Kidney (tissue), 13 donors: ENCODE measurements at regions not wholly inside any gene's neighbourhood (a gene's known extent, or its start where the extent isn't known, plus 50 kb on each side); places are given as distances from the start of the nearest gene placed in this dataset.

Experiments
- DNase-seq, 5 donors: peaks; one replicate each; pipeline ENCODE4 v3.0.0-alpha.2; 2013 to 2020
- FAIRE-seq: peaks from 2 replicates; lab custom pipeline; 2012; peaks lifted over from hg19 to GRCh38; lab: Jason Lieb, UNC
- H3K27ac ChIP-seq, 2 donors: one replicate each; pipeline ENCODE4 v1.7.0; 2013; ENCODE audit warnings: low read depth in 2 of 2, low read length in 2 of 2, inconsistent platforms in 1 of 2
- H3K27me3 ChIP-seq: one replicate; pipeline ENCODE4 v1.7.1; 2013; ENCODE audit warnings: low read length, inconsistent platforms; ENCODE audit not compliant: control insufficient read depth, insufficient read depth
- H3K36me3 ChIP-seq, 3 donors: one replicate each; pipeline versions ENCODE4 v1.7.0 to v1.7.1; 2013; ENCODE audit warnings: low read length in 3 of 3, control low read depth in 1 of 3, inconsistent platforms in 1 of 3; ENCODE audit not compliant: insufficient read depth in 3 of 3, control insufficient read depth in 2 of 3
- H3K4me1 ChIP-seq, 3 donors: one replicate each; pipeline versions ENCODE4 v1.7.0 to v1.7.1; 2013; ENCODE audit warnings: low read length in 3 of 3, inconsistent platforms in 1 of 3, low read depth in 1 of 3; ENCODE audit not compliant: control insufficient read depth in 2 of 3, insufficient read depth in 2 of 3
- H3K4me3 ChIP-seq, 3 donors: one replicate each; pipeline versions ENCODE4 v1.7.0 to v1.8.1; 2013; ENCODE audit warnings: low read length in 3 of 3, control low read depth in 1 of 3, inconsistent platforms in 1 of 3
- H3K9ac ChIP-seq, 3 donors: one replicate each; pipeline versions ENCODE4 v1.7.0 to v1.7.1; 2013; ENCODE audit warnings: low read length in 3 of 3, control low read depth in 1 of 3, inconsistent platforms in 1 of 3
- H3K9me3 ChIP-seq, 3 donors: one replicate each; pipeline versions ENCODE4 v1.7.0 to v1.7.1; 2013; ENCODE audit warnings: low read length in 3 of 3, control low read depth in 1 of 3, inconsistent platforms in 1 of 3; ENCODE audit not compliant: control insufficient read depth in 2 of 3, insufficient read depth in 1 of 3
- CTCF ChIP-seq: IDR thresholded peaks from 3 replicates; pipeline ENCODE4 v1.5.1; 2012; ENCODE audit warnings: mild to moderate bottlenecking, moderate library complexity, borderline replicate concordance; ENCODE audit not compliant: insufficient read depth; ENCODE audit errors: extremely low read depth
- intact Hi-C: fragments of 100-400 bp; cut with DNase I; formaldehyde crosslinking; loops from one replicate; pipeline ENCODE4 v1.11.1; 2022
- donor health status: control.
- donor health status: control.
- donor health status: control.
- donor health status: control.
- donor health status: control.
- donor health status: DM: yes; HTN: yes; CAD: no.
- donor health status: Normal renal cell carcinoma (clear cell type).

- Histone ChIP-seq H3K27ac (no peak overlapping the region), H3K4me3 (no peak overlapping the region), H3K27me3 (no peaks in the 10 kb centered on the region), H3K4me1 (no peaks in the 10 kb centered on the region), H3K9me3 (peaks cover 0 to 6% (median 0%) of the 10 kb centered on the region in 3 donors), H3K9ac (no peak overlapping the region), H3K36me3 (no peaks in the 10 kb centered on the region)
- FAIRE-seq (no peak), DNase-seq (no peak)
- intact Hi-C loops: no loop called here
- TF ChIP-seq CTCF: no peak
Observed at GRCh38 chr1:218507355-218508002, 162.3 kb downstream of the TGFB2 start.

- Histone ChIP-seq H3K36me3 (no peaks in the 10 kb centered on the region), H3K9me3 (peaks cover 0 to 6% (median 0%) of the 10 kb centered on the region in 3 donors), H3K27ac (no peak overlapping the region), H3K27me3 (no peaks in the 10 kb centered on the region), H3K9ac (no peak overlapping the region), H3K4me3 (no peak overlapping the region), H3K4me1 (no peaks in the 10 kb centered on the region)
- intact Hi-C loops: loop anchor here (10.0 kb wide), 1 partner anchor 165 kb away; the partner anchor contains the start of gene TGFB2
- TF ChIP-seq CTCF: no peak
- FAIRE-seq: no peak
- DNase-seq: peak in 1 of 5 donors; percentile 20
Observed at GRCh38 chr1:218510153-218510772, 165.1 kb downstream of the TGFB2 start.

GRCh38 chr1:218513328-218513727 lies 168.2 kb downstream of the TGFB2 start:
- Histone ChIP-seq H3K4me3 (no peak overlapping the region), H3K9me3 (no peaks in the 10 kb centered on the region), H3K9ac (no peak overlapping the region), H3K27ac (no peak overlapping the region), H3K36me3 (no peaks in the 10 kb centered on the region), H3K27me3 (no peaks in the 10 kb centered on the region), H3K4me1 (no peaks in the 10 kb centered on the region)
- no peak for TF ChIP-seq CTCF
- DNase-seq: no peak
- FAIRE-seq: no peak
- intact Hi-C loops: loop anchor here (10.0 kb wide), 1 partner anchor 169 kb away; the partner anchor contains the start of gene TGFB2
